NB4 (cell line): ENCODE measurements at regions not wholly inside any gene's neighbourhood (a gene's known extent, or its start where the extent isn't known, plus 50 kb on each side); places are given as distances from the start of the nearest gene placed in this dataset.

ENCODE experiments used
- DNase-seq: peaks from one replicate; pipeline ENCODE4 v3.0.0; 2010; ENCODE audit warnings: low read depth
- H3K4me3 ChIP-seq: one replicate; pipeline ENCODE4 v1.5.1; 2011; ENCODE audit warnings: mild to moderate bottlenecking, low read depth, low read length, moderate library complexity
- CTCF ChIP-seq: IDR thresholded peaks from one replicate; pipeline ENCODE4 v1.5.1; 2012; ENCODE audit warnings: low read depth, low read length
- MAX ChIP-seq: IDR thresholded peaks from 2 replicates; pipeline ENCODE4 v1.6.1; 2011; ENCODE audit warnings: low read depth, low read length
- MYC ChIP-seq: IDR thresholded peaks from 2 replicates; pipeline ENCODE4 v1.6.1; 2011; ENCODE audit warnings: low read depth, low read length
- POLR2A ChIP-seq: IDR thresholded peaks from 2 replicates; pipeline ENCODE4 v1.6.1; 2011; ENCODE audit warnings: mild to moderate bottlenecking; ENCODE audit not compliant: insufficient read length; ENCODE audit errors: extremely low read depth

DNA sequence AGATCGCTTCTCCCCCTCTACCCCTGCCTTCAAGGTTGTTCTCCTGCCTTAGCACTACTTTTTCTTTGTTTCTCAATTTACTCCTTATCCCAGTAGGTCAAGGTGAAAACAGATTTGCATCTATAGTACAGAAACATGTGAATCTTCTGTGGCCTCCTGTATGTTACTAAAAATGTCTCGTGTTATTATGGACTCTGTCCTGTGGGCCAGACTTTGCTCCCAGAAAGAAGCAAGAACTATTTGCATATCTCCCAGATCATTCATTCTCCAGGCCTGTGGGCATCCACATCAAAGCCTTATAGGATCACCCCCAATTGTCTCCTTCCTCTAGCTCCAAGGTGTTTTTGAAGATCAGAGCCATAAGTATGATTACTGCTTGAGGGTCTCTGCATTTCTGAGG lies 169.5 kb upstream of the ROPN1 start:
- no peak for DNase-seq
- no peak overlapping the region for H3K4me3 ChIP-seq
- TF ChIP-seq MAX (no peak), POLR2A (no peak), MYC (no peak), CTCF (no peak)

GRCh38 chr3:124163689-124164088 lies 171.8 kb upstream of the ROPN1 start:
- DNase-seq = no peak

GRCh38 chr3:124168271-124168670 lies 176.3 kb upstream of the ROPN1 start:
- no peak overlapping the region for H3K4me3 ChIP-seq
- DNase-seq = no peak
- TF ChIP-seq MYC (no peak), POLR2A (no peak), CTCF (no peak), MAX (no peak)

More at GRCh38 chr3:124163689-124164088, 171.8 kb upstream of the ROPN1 start:
- TF ChIP-seq CTCF (no peak), MAX (no peak), POLR2A (no peak), MYC (no peak)
- H3K4me3 ChIP-seq = no peak overlapping the region

GRCh38 chr3:124172283-124172682 lies 180.4 kb upstream of the ROPN1 start:
- TF ChIP-seq CTCF = no peak
- no peak for TF ChIP-seq POLR2A
- TF ChIP-seq MYC = no peak
- TF ChIP-seq MAX = no peak
- H3K4me3 ChIP-seq = no peak overlapping the region
- DNase-seq = no peak

GRCh38 chr3:124172816-124173215 lies 180.9 kb upstream of the ROPN1 start:
- no peak for DNase-seq
- TF ChIP-seq CTCF (no peak), POLR2A (no peak), MAX (no peak), MYC (no peak)
- no peak overlapping the region for H3K4me3 ChIP-seq

- no peak for TF ChIP-seq MAX
- TF ChIP-seq MYC = no peak
- no peak for TF ChIP-seq POLR2A
- DNase-seq = no peak
- no peak overlapping the region for H3K4me3 ChIP-seq
Observed at GRCh38 chr3:124174476-124174875, 182.6 kb upstream of the ROPN1 start.
